GM12873 (cell line): ENCODE measurements at regions not wholly inside any gene's neighbourhood (a gene's known extent, or its start where the extent isn't known, plus 50 kb on each side); places are given as distances from the start of the nearest gene placed in this dataset.

Source experiments
- CTCF ChIP-seq: IDR thresholded peaks from 2 replicates; pipeline ENCODE4 v1.5.1; 2012; ENCODE audit warnings: low read depth, mild to moderate bottlenecking, moderate library complexity, low read length, control low read depth; ENCODE audit not compliant: insufficient read depth; ENCODE audit errors: missing control alignments

- no peak for TF ChIP-seq CTCF
These were observed 234.0 kb downstream of the SNX13 start for GRCh38 chr7:17706275-17706674.

- TF ChIP-seq CTCF: peak; percentile 68
These were observed 233.6 kb downstream of the SNX13 start for GRCh38 chr7:17706734-17707133.

GRCh38 chr7:17709127-17709526 is 231.2 kb downstream of the SNX13 start:
- TF ChIP-seq CTCF: no peak

- TF ChIP-seq CTCF: no peak
These were observed 230.7 kb downstream of the SNX13 start for GRCh38 chr7:17709599-17709998.

- TF ChIP-seq CTCF: no peak
These were observed 230.0 kb downstream of the SNX13 start for GRCh38 chr7:17710312-17710711.

GRCh38 chr7:17713584-17713983 is 226.7 kb downstream of the SNX13 start:
- TF ChIP-seq CTCF: no peak

- TF ChIP-seq CTCF: no peak
These were observed 223.5 kb downstream of the SNX13 start for GRCh38 chr7:17716816-17717215.
